Lower leg skin (tissue), 4 donors: ENCODE measurements at regions not wholly inside any gene's neighbourhood (a gene's known extent, or its start where the extent isn't known, plus 50 kb on each side); places are given as distances from the start of the nearest gene placed in this dataset.

ENCODE experiments used
- DNase-seq, 2 donors: peaks; one replicate each; pipeline ENCODE4 v3.0.0-alpha.2; 2019; ENCODE audit warnings: low spot score in 2 of 2
- H3K4me3 ChIP-seq: fragments of 200-600 bp; sonication (generic); 2 replicates; pipeline ENCODE4 v1.5.1; 2017; ENCODE audit warnings: mild to moderate bottlenecking, low read depth; ENCODE audit not compliant: poor library complexity, severe bottlenecking
- POLR2A ChIP-seq, 2 donors: fragments of 450-650 bp; IDR thresholded peaks; one replicate each; pipeline ENCODE4 v1.6.1; 2016 to 2017; ENCODE audit warnings: antibody characterized with exemption in 2 of 2, mild to moderate bottlenecking in 1 of 2, moderate library complexity in 1 of 2
- WGBS, 2 donors: methylation state at CpG; one replicate each; pipeline ENCODE4 v1.1.5; 2018; 5-methylcytosine and 5-hydroxymethylcytosine counted together
- intact Hi-C: fragments of 100-400 bp; cut with DNase I; formaldehyde crosslinking; loops from one replicate; pipeline ENCODE4 v1.15.0; 2023; ENCODE audit warnings: low total_unique reads
- TF ChIP-seq, protein P1 (sequence below), 3 donors: fragments of 450-650 bp; IDR thresholded peaks; one replicate each; pipeline ENCODE4 v1.5.1; 2016; ENCODE audit warnings: antibody characterized with exemption in 3 of 3, mild to moderate bottlenecking in 3 of 3, moderate library complexity in 2 of 3

DNA sequence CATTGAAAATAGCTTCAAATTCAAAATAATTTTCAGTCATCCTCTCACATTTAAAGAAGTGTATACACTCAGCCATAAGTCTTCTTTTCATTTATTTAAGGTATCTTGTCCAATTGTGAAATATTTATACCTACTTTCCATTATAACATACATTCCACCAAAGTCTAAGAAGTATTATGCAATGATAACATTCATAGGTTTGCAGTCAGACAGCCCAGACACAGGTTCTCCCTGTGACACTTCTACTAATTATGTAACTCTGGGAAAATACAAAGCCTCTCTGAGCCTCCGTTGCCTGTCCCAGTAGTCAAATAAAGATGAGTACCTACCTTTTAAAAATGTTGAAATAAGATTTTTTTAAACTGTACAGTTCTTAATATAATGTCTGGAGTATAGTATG, 320.9 kb upstream of the RPS23 start:
- WGBS, 2 donors: 64 to 90% methylated on average over 1 of the region's 1 CpG
- DNase-seq: no peak
- TF ChIP-seq POLR2A (IDR thresholded peaks at IDR 0.05): no peak
- TF ChIP-seq, protein P1, sequence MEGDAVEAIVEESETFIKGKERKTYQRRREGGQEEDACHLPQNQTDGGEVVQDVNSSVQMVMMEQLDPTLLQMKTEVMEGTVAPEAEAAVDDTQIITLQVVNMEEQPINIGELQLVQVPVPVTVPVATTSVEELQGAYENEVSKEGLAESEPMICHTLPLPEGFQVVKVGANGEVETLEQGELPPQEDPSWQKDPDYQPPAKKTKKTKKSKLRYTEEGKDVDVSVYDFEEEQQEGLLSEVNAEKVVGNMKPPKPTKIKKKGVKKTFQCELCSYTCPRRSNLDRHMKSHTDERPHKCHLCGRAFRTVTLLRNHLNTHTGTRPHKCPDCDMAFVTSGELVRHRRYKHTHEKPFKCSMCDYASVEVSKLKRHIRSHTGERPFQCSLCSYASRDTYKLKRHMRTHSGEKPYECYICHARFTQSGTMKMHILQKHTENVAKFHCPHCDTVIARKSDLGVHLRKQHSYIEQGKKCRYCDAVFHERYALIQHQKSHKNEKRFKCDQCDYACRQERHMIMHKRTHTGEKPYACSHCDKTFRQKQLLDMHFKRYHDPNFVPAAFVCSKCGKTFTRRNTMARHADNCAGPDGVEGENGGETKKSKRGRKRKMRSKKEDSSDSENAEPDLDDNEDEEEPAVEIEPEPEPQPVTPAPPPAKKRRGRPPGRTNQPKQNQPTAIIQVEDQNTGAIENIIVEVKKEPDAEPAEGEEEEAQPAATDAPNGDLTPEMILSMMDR (IDR thresholded peaks at IDR 0.05): no peak
- no peak overlapping the region for H3K4me3 ChIP-seq
- intact Hi-C loops: no loop called here

DNA sequence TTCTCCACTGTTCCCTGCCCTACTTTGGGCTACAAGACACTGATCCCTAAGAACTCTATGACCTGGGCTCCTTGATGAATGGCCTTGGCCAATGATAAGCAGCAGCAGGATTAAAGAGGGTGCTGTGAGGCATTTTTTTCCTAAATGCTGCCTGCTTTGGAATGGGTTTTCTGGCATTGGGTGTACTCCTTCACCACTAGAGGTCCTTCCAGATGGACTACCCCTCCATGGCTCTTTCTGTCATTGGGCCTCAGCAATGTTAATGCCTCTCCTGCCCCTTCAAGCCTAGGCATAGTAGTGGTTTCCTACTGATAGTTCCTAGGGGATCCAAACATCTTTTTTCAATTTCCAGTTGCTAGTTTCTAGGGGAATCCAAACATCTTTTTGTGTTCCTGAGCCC, 319.3 kb upstream of the RPS23 start:
- DNase-seq: no peak
- intact Hi-C loops: no loop called here
- no peak for TF ChIP-seq POLR2A (IDR thresholded peaks at IDR 0.05)
- TF ChIP-seq, protein P1 (IDR thresholded peaks at IDR 0.05): no peak
- H3K4me3 ChIP-seq: no peak overlapping the region

DNA sequence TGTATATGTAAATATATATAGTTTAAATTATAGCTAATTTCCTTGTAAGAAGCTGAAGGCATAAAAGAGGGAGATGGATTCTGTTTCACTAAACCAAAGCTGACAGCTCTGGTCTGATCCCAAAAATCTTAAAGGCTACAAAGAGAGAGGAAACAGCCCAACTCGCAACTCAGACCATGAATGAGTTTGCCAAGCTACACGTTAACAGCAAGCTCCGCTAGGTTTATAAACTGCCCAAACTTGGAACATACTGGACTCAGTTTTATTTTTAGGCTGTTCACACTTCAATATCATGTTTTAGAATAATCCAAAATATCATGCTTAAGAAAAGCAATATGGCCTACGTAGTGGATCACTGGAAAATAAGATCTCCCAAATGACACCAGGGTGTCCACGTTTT, 318.3 kb upstream of the RPS23 start:
- intact Hi-C loops: no loop called here
- 92 to 94% methylated on average over 5 of the region's 5 CpGs for WGBS, 2 donors
- no peak for DNase-seq
- TF ChIP-seq, protein P1 (IDR thresholded peaks at IDR 0.05): no peak
- no peak for TF ChIP-seq POLR2A (IDR thresholded peaks at IDR 0.05)
- no peak overlapping the region for H3K4me3 ChIP-seq

DNA sequence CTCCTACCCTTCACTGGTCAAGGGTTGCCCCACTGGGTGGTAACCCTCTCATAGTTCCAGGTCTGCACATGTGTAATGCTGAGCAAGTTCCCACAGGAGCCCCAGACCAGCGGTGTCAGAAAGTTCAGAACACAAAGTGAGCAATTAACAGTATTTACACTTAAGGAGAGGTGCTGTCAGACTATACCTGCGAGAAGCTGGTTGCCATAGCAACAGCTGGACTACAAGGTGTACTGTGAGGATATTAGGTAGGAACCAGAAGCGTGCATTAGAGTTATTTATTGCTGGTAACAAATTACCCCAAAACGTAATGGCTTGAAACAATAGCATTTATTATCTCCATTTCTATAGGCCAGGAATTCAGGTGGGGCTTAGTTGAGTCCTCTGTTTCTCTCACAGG, 317.0 kb upstream of the RPS23 start:
- WGBS, 2 donors: 66 to 71% methylated on average over 4 of the region's 4 CpGs
- H3K4me3 ChIP-seq: no peak overlapping the region
- intact Hi-C loops: no loop called here
- DNase-seq: no peak
- no peak for TF ChIP-seq POLR2A (IDR thresholded peaks at IDR 0.05)
- TF ChIP-seq, protein P1 (IDR thresholded peaks at IDR 0.05): no peak

DNA sequence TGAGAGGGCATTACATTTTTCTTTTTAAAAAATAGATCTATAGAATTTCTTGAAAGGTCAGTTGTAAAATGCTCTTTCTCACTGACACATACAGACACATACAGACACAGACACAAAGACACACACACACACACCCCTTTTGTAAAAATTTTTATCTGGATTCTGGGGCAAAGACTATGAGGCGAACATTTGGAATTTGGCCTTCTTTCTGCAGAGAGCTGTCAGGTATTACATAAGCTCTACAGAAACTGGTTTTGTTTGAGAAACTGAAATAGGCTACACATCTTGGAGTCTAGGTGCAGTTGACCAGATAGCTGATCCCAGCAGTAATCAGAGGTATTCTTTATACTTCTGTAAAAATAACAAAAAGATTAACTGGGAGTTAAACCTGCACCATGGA, 315.9 kb upstream of the RPS23 start:
- no peak for DNase-seq
- 74 to 81% methylated on average over 1 of the region's 1 CpG for WGBS, 2 donors
- intact Hi-C loops: no loop called here
- TF ChIP-seq, protein P1 (IDR thresholded peaks at IDR 0.05): no peak
- TF ChIP-seq POLR2A (IDR thresholded peaks at IDR 0.05): no peak
- H3K4me3 ChIP-seq: no peak overlapping the region

DNA sequence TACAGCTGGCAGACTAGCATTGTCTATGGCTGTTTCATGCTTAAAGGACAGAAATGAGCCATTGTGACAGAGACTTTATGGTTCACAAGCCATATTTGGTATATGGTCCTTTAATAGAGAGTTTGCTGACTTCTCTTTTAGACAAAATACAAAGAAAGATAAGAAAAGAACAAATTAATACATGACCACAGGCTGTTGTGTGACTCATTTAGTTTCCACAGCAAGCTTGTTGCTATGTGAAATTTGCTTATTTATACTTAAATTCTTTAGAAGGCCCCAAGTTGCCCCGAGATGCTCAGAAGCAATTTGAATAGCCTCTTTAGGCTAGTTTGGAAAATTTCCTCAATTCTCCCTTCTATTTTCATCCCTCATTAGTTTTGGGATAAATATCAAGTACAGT, 315.3 kb upstream of the RPS23 start:
- WGBS, 2 donors: 39 to 41% methylated on average over 1 of the region's 1 CpG
- intact Hi-C loops: no loop called here
- no peak for DNase-seq
- TF ChIP-seq, protein P1 (IDR thresholded peaks at IDR 0.05): no peak
- TF ChIP-seq POLR2A (IDR thresholded peaks at IDR 0.05): no peak
- H3K4me3 ChIP-seq: no peak overlapping the region
